GM19240 (cell line): ENCODE measurements at regions not wholly inside any gene's neighbourhood (a gene's known extent, or its start where the extent isn't known, plus 50 kb on each side); places are given as distances from the start of the nearest gene placed in this dataset.
"Not testable (repeated sequence)": the region's sequence is repeated elsewhere in the genome, so short reads cannot be mapped to it uniquely, and the experiment has no call there.

Source experiments
- DNase-seq: peaks from one replicate; pipeline ENCODE4 v3.0.0; 2011; ENCODE audit warnings: low spot score; ENCODE audit not compliant: insufficient read length

DNA sequence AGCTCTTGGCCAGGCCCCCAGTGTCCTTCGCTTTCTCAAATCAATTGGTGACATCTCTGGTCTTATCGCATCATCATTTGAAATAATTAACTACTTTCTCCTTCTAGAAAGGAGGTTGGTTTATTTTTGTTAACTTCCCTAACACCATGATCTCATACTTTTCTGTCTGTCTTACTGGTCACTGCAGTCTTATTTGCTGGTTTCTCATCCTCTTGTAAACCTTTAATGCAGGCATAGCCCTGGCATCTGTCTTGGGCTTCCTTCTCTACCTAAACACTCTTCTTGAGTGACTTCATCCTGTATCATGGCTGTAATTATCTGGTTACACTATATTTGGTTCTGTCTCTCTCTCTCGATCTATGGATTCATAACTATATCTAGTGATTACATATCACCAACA, 152.8 kb downstream of the CYSLTR2 start:
- no peak for DNase-seq

- DNase-seq = no peak
Measured at GRCh38 chr13:48808683-48809082, 155.0 kb downstream of the CYSLTR2 start.

DNA sequence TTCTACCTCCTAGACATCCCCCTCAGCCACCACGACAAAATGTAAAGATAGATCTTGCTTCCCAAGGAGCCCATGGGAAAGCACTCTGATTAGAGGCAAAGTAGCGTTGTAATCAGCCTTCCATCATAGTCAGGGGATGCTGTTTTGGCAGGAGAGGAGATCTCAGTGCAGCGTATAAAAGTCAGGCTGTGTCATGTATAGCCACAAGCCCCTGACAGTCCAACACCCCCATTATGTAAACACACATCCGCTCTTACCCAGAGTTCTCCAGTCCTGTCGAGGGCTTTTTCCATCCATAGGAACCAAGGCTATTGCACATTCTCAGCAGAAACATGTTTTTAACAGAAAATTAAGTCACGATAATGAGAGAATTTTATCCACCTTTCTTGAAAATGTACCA, 156.3 kb downstream of the CYSLTR2 start:
- no peak for DNase-seq

- no peak for DNase-seq
Measured at GRCh38 chr13:48813518-48813917, 159.8 kb downstream of the CYSLTR2 start.

DNA sequence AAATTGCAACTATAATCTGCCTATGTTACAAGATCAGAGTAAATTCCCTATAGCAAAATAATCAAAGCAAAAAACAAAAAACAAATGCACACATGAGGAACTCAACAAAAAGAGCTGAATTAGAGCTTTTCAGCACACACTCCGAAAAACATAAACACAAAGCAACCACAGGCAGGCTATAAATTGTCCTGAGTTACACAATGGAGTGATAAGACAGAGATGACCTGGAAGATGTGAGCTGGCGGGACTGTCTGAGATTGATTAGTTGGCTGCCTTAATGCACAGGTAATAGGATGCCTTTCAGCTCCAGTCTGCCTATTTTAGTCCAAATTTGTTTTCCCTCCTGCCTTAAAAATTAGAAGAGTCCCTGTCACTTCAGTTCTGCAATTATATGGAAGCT, 159.0 kb upstream of the FNDC3A start:
- no peak for DNase-seq

GRCh38 chr13:48817166-48817802, 158.4 kb upstream of the FNDC3A start:
- DNase-seq = no peak

DNA sequence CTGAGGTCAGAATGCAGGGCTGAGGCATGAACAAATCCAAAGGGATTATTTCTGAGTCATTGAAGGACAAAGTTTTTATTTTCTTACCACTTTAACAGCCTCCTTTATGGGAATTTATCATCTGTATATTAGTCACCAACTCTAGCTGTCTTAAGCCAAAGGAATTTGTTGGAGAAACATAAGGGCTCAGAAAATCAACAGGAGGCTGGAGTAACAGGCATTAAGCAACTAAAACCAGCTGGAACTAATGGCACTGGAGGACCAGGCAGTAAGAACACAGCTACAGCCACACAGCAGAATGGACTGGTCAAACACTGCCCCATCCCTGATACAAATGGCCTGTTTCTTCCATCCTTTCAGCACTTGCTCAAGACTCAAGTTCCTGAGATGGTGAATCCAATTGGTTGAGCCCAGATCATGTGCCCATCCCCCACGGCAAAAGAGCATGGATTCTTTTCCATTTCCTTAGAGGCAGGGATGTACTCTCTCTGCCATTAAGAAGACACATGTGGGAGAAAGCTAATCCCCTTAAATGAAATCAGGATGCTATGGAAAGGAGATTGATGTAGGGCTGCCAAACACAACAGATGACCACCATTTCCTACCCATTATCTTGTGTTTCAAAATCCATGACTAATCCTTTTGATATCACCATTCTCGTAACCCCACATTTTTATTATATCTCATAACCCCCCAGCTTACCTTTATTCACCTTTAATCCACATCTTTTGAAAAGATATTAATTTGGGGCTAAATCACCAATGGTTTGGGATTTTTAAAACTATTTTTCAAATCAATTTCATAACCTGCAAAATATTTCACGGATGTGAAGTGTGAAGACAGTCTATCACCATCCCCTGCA, 157.0 kb upstream of the FNDC3A start:
- no peak for DNase-seq

DNA sequence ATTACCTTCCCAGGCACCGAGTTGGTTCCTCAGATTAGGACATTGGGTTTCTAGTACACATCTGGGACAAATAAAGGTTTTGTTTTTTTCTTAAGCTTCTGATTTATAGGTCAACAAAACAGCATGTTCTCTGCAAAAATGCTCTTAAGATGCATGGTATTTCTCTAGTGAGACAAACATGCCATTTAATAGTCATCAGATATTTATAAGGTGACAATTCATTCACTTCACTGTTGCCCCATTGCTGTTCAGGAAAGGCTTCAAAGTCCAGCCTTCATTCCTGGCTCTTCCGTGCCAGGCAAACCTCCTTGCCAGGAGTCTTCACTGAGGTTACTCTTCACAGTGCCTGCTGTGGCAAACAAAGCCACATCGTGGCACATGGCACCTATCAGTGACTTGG, 156.3 kb upstream of the FNDC3A start:
- DNase-seq = no peak

- DNase-seq = no peak
Measured at GRCh38 chr13:48819899-48820298, 155.8 kb upstream of the FNDC3A start.

- DNase-seq = not testable (repeated sequence)
Measured at GRCh38 chr13:48823526-48823925, 152.2 kb upstream of the FNDC3A start.

DNA sequence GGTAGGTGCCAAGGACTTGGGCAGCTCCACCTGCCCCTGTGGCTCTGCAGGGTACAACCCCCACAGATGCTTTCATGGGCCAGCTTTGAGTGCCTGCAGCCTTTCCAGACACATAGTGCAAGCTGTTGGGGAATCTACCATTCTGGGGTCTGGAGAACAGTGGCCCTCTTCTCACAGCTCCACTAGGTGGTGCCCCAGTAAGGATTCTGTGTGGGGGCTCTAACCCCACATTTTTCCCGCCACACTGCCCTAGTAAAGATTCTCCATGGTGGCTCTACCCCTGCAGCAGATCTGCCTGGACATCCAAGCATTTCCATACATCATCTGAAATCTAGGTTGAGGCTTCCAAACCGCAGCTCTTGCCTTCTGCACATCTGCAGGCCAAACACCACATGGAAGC, 149.7 kb upstream of the FNDC3A start:
- DNase-seq = no peak

DNA sequence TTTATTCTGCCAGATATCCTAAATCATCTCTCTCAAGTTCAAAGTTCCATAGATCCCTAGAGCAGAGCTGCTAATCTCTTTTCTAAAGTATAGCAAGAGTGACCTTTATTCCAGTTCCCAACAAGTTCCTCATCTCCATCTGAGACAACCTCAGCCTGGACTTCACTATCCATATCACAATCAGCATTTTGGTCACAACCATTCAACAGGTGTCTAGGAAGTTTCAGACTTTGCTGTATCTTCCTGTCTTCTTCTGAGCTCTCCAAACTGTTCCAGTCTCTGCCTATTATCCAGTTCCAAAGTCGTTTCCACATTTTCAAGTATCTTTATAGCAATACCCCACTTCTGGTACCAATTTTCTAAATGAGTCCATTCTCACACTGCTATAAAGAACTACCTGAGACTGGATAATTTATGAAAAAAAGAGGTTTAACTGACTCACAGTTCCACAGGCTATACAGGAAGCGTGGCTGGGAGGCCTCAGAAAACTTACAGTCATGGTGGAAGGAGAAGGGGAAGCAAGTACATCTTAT, 148.7 kb upstream of the FNDC3A start:
- not testable (repeated sequence) for DNase-seq

DNA sequence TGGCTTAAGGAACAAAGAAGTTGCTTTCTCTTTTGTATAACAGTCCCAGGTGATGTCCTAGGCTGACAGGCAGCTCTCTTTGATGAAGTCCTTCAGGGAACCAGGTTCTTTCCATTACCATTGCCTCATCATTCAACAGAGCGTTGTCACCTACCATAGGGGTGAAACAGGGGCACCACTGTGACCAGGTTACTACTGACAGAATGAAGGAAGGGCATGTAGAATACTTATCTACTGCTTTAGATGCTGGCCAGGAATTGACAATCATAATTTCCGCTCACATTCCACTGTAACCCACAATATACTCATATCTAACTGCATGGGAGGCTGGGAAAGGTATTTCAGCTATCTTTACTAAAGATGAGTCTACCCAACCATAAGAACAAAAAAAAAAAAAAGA, 148.0 kb upstream of the FNDC3A start:
- no peak for DNase-seq

DNA sequence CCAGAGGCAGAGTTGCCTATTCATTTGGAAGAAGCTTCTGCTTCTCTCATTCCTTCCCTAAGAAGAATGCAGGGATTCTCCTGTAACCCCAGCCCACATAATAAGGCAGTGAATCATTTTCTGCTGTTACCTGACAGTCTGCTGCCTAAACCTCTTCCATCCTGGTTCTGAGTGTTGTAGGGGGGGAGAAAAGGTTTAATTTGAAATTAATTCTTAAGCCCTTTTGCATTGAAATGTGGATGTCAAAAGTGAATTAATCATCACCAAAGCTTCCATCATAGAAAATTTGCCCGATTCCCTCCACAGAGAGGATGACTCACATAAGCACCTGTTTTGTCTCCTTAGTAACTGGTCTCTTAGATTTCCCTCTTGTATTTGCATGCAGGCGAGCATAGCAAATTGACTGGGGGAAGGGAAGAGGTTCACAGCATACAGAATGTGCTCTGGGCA, 146.7 kb upstream of the FNDC3A start:
- no peak for DNase-seq

DNA sequence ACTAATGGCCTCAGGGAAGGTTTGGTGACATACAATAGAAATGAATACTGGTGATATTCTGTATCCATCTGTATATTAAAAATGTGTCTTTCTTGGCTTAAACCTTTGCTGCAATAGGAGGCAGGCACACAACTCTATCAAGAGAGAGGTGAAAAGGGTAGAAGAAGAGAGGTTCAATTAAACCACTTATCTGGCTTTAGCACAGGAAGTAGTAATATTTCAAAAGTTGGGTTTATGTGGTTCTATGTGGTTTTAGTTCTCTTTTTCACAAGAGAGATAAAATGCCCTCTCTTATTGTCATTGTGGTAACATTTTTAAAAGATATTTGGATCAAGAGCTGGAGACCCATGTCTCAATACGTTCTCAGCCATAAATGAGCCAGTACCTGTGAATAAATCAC, 146.2 kb upstream of the FNDC3A start:
- no peak for DNase-seq

GRCh38 chr13:48831248-48831647, 144.5 kb upstream of the FNDC3A start:
- DNase-seq = no peak

- no peak for DNase-seq
Measured at GRCh38 chr13:48833412-48833811, 142.3 kb upstream of the FNDC3A start.

- DNase-seq = not testable (repeated sequence)
Measured at GRCh38 chr13:48835326-48835725, 140.4 kb upstream of the FNDC3A start.

DNA sequence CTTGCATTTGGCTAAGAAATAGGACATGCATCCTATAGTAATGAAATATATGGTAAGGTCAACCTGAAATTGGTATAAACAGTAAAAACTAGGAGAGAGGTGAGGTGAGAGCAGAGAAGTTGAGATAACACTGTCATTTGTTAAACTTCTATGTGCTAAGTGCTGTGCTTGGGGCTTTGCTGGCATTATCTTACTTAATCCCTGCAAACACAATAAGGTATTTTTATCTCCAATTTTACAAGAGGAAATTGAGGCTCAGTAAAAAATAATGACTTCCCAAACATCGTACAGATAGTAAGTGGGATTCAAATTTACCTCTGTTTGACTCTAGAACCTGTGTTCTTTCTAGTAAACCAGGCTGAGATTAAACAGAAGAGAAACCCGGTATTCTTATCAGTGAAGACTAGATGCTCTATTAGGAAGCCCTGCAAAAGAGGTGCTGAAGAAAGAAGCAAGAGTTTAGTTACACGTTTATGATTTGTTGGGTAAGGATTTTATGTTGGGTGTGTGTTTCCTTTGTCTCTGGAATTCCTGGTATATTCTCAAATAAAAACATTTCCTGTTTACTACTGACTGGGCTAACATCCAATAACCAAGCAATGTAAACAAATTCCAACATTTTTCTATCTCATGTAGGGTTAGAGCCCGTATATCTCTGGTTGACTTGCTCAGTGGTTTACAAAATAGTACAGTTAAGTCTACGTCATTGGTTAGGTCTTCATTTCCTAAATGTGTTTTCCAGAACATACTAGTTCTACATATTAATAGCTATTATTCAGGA, 137.3 kb upstream of the FNDC3A start:
- no peak for DNase-seq

GRCh38 chr13:48839171-48839570, 136.5 kb upstream of the FNDC3A start:
- DNase-seq = no peak

GRCh38 chr13:48840366-48840765, 135.3 kb upstream of the FNDC3A start:
- DNase-seq = no peak

DNA sequence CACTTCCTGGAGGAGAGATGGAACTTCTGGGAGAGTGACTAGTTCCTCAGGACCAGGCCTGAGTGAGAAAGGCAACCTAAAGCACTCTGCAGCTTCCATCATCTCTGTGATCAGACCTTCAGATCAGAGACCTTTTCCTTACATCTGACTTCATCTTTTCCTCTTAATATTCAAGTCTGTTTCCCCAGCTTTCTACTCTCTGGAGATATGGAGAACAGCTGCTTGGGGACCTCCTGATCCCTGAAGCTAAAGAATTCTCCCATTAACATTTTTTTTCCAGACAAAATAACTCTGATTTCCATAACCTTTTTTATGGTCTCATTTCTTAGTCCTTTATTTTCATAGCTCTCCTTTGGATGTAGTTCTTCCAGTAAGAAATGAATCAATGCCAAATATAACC, 133.4 kb upstream of the FNDC3A start:
- no peak for DNase-seq
